ENCODE measurements at regions not wholly inside any gene's neighbourhood (a gene's known extent, or its start where the extent isn't known, plus 50 kb on each side); places are given as distances from the start of the nearest gene placed in this dataset.

- H3K27ac ChIP-seq (ENCODE audit: low read depth, low read length) = no peak overlapping the region
- no peaks in the 10 kb centered on the region for H3K4me1 Mint-ChIP-seq
- H3K9me3 Mint-ChIP-seq = peaks cover 3 to 20% (median 12%) of the 10 kb centered on the region in 5 donors
- no peaks in the 10 kb centered on the region for H3K36me3 ChIP-seq (ENCODE audit: insufficient read depth, low read length)
- H3K27me3 ChIP-seq (ENCODE audit: insufficient read depth, low read length, poor library complexity, severe bottlenecking) = no peaks in the 10 kb centered on the region
- H3K27me3 Mint-ChIP-seq = no peaks in the 10 kb centered on the region
- no peaks in the 10 kb centered on the region for H3K9me3 ChIP-seq (ENCODE audit: low read length)
- H3K4me1 ChIP-seq (ENCODE audit: insufficient read depth, low read length) = no peaks in the 10 kb centered on the region
- no peak overlapping the region for H3K4me3 Mint-ChIP-seq
- ChIA-PET CTCF (no interaction called here), POLR2A (no interaction called here)
- no peak overlapping the region for H3K27ac Mint-ChIP-seq
- DNase-seq = no peak
- H3K4me3 ChIP-seq (ENCODE audit: low read length) = no peak overlapping the region
- H3K36me3 Mint-ChIP-seq = no peaks in the 10 kb centered on the region
Observed at GRCh38 chr12:60849723-60850122, 1253.9 kb downstream of the SLC16A7 start.

DNA sequence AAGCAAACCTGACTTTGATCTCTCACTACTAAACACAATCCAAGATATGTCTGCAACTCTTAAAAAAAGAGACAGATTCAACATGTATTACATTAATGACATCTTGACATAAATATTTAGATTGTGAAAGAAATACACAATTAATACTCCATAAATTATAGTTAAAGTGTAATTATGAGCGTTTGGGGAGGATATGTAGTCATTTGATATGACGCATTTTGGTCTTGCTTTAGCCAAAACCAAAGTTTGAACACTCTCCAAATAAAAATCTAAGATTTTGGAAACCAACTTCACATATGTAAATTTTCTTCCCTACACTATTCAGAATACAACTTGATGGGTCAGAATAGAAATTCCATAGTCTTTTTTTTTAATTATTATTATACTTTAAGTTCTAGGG, 1257.6 kb downstream of the SLC16A7 start:
- H3K4me3 Mint-ChIP-seq = no peak overlapping the region
- CTCF ChIA-PET = no interaction called here
- Histone ChIP-seq H3K4me1 (ENCODE audit: insufficient read depth, low read length) (no peaks in the 10 kb centered on the region), H3K4me3 (ENCODE audit: low read length) (no peak overlapping the region), H3K9me3 (ENCODE audit: low read length) (no peaks in the 10 kb centered on the region), H3K27me3 (ENCODE audit: insufficient read depth, low read length, poor library complexity, severe bottlenecking) (no peaks in the 10 kb centered on the region), H3K36me3 (ENCODE audit: insufficient read depth, low read length) (no peaks in the 10 kb centered on the region), H3K27ac (ENCODE audit: low read depth, low read length) (no peak overlapping the region)
- H3K9me3 Mint-ChIP-seq = peaks cover 2 to 13% (median 6%) of the 10 kb centered on the region in 5 donors
- DNase-seq = no peak
- POLR2A ChIA-PET = no interaction called here
- H3K4me1 Mint-ChIP-seq = no peaks in the 10 kb centered on the region
- no peak overlapping the region for H3K27ac Mint-ChIP-seq
- no peaks in the 10 kb centered on the region for H3K36me3 Mint-ChIP-seq
- no peaks in the 10 kb centered on the region for H3K27me3 Mint-ChIP-seq

GRCh38 chr12:60863421-60863820, 1267.6 kb downstream of the SLC16A7 start:
- Mint-ChIP-seq H3K27ac (peak overlapping the region in 1 of 8 donors; percentile 5), H3K27me3 (no peaks in the 10 kb centered on the region), H3K4me1 (no peaks in the 10 kb centered on the region), H3K36me3 (no peaks in the 10 kb centered on the region), H3K9me3 (peaks cover 0 to 21% (median 3%) of the 10 kb centered on the region in 5 donors), H3K4me3 (no peak overlapping the region)
- Histone ChIP-seq H3K27me3 (ENCODE audit: insufficient read depth, low read length, poor library complexity, severe bottlenecking) (no peaks in the 10 kb centered on the region), H3K9me3 (ENCODE audit: low read length) (no peaks in the 10 kb centered on the region), H3K36me3 (ENCODE audit: insufficient read depth, low read length) (no peaks in the 10 kb centered on the region), H3K27ac (ENCODE audit: low read depth, low read length) (no peak overlapping the region), H3K4me1 (ENCODE audit: insufficient read depth, low read length) (no peaks in the 10 kb centered on the region), H3K4me3 (ENCODE audit: low read length) (no peak overlapping the region)
- DNase-seq = no peak
- CTCF ChIA-PET = no interaction called here
- POLR2A ChIA-PET = no interaction called here

- DNase-seq = no peak
- Histone ChIP-seq H3K4me1 (ENCODE audit: insufficient read depth, low read length) (no peaks in the 10 kb centered on the region), H3K27me3 (ENCODE audit: insufficient read depth, low read length, poor library complexity, severe bottlenecking) (no peaks in the 10 kb centered on the region), H3K4me3 (ENCODE audit: low read length) (no peak overlapping the region), H3K27ac (ENCODE audit: low read depth, low read length) (no peak overlapping the region), H3K36me3 (ENCODE audit: insufficient read depth, low read length) (no peaks in the 10 kb centered on the region), H3K9me3 (ENCODE audit: low read length) (no peaks in the 10 kb centered on the region)
- no peaks in the 10 kb centered on the region for H3K36me3 Mint-ChIP-seq
- ChIA-PET CTCF (no interaction called here), POLR2A (no interaction called here)
- peaks cover 5 to 23% (median 11%) of the 10 kb centered on the region in 5 donors for H3K9me3 Mint-ChIP-seq
- H3K27ac Mint-ChIP-seq = no peak overlapping the region
- H3K4me3 Mint-ChIP-seq = no peak overlapping the region
- no peaks in the 10 kb centered on the region for H3K27me3 Mint-ChIP-seq
- H3K4me1 Mint-ChIP-seq = no peaks in the 10 kb centered on the region
Observed at GRCh38 chr12:60872219-60872618, 1276.4 kb downstream of the SLC16A7 start.

GRCh38 chr12:60872850-60873713, 1277.3 kb downstream of the SLC16A7 start:
- POLR2A ChIA-PET = no interaction called here
- no peak overlapping the region for H3K4me3 ChIP-seq (ENCODE audit: low read length)
- Mint-ChIP-seq H3K9me3 (peaks cover 2 to 23% (median 11%) of the 10 kb centered on the region in 5 donors), H3K4me3 (no peak overlapping the region), H3K4me1 (no peaks in the 10 kb centered on the region), H3K36me3 (no peaks in the 10 kb centered on the region), H3K27me3 (no peaks in the 10 kb centered on the region), H3K27ac (no peak overlapping the region)
- H3K27ac ChIP-seq (ENCODE audit: low read depth, low read length) = no peak overlapping the region
- H3K27me3 ChIP-seq (ENCODE audit: insufficient read depth, low read length, poor library complexity, severe bottlenecking) = no peaks in the 10 kb centered on the region
- H3K9me3 ChIP-seq (ENCODE audit: low read length) = no peaks in the 10 kb centered on the region
- no peaks in the 10 kb centered on the region for H3K4me1 ChIP-seq (ENCODE audit: insufficient read depth, low read length)
- no peaks in the 10 kb centered on the region for H3K36me3 ChIP-seq (ENCODE audit: insufficient read depth, low read length)
- CTCF ChIA-PET = no interaction called here
- no peak for DNase-seq

GRCh38 chr12:60874091-60874490, 1278.3 kb downstream of the SLC16A7 start:
- H3K27me3 ChIP-seq (ENCODE audit: insufficient read depth, low read length, poor library complexity, severe bottlenecking) = no peaks in the 10 kb centered on the region
- ChIA-PET POLR2A (no interaction called here), CTCF (no interaction called here)
- no peaks in the 10 kb centered on the region for H3K4me1 Mint-ChIP-seq
- no peaks in the 10 kb centered on the region for H3K4me1 ChIP-seq (ENCODE audit: insufficient read depth, low read length)
- peaks cover 6 to 23% (median 10%) of the 10 kb centered on the region in 5 donors for H3K9me3 Mint-ChIP-seq
- no peak overlapping the region for H3K27ac Mint-ChIP-seq
- H3K27ac ChIP-seq (ENCODE audit: low read depth, low read length) = no peak overlapping the region
- H3K36me3 Mint-ChIP-seq = no peaks in the 10 kb centered on the region
- no peaks in the 10 kb centered on the region for H3K9me3 ChIP-seq (ENCODE audit: low read length)
- DNase-seq = no peak
- H3K36me3 ChIP-seq (ENCODE audit: insufficient read depth, low read length) = no peaks in the 10 kb centered on the region
- no peaks in the 10 kb centered on the region for H3K27me3 Mint-ChIP-seq
- H3K4me3 Mint-ChIP-seq = no peak overlapping the region
- no peak overlapping the region for H3K4me3 ChIP-seq (ENCODE audit: low read length)

DNA sequence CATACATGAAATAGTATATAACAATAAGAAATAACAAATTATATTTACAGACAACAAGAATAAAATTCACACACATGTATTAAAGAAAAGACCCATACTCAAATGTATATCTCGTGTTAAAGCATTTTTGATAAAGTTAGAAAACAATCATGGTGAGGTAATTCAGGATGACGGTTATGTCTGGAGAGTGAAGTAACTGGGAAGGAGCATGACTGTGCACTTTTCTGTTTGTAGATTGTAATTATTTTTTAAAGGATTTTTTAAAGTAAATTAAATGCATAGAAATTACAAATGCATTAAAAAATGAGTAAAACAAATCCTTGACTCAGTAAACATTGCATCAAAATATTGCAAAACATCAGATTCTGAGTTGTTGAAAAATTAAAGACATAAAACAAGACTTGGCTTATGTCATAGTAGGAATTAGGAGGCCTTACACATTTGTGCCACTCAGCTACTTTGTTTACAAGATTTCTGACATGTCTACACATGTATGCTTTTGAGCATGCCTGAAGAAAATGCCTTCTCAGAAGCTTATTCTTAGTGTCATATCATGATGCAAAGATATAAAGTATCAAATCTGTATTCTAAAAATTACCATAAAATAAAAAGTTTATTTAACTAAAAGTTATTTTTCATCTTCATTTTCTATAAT, 1325.1 kb downstream of the SLC16A7 start:
- no peaks in the 10 kb centered on the region for H3K4me1 Mint-ChIP-seq
- ChIA-PET CTCF (no interaction called here), POLR2A (no interaction called here)
- H3K4me1 ChIP-seq (ENCODE audit: insufficient read depth, low read length) = no peaks in the 10 kb centered on the region
- DNase-seq = no peak
- no peaks in the 10 kb centered on the region for H3K9me3 ChIP-seq (ENCODE audit: low read length)
- no peaks in the 10 kb centered on the region for H3K27me3 ChIP-seq (ENCODE audit: insufficient read depth, low read length, poor library complexity, severe bottlenecking)
- peaks cover 0 to 18% (median 2%) of the 10 kb centered on the region in 5 donors for H3K9me3 Mint-ChIP-seq
- no peak overlapping the region for H3K4me3 ChIP-seq (ENCODE audit: low read length)
- no peaks in the 10 kb centered on the region for H3K36me3 ChIP-seq (ENCODE audit: insufficient read depth, low read length)
- H3K4me3 Mint-ChIP-seq = no peak overlapping the region
- H3K27ac ChIP-seq (ENCODE audit: low read depth, low read length) = no peak overlapping the region
- no peaks in the 10 kb centered on the region for H3K36me3 Mint-ChIP-seq
- H3K27ac Mint-ChIP-seq = no peak overlapping the region
- H3K27me3 Mint-ChIP-seq = no peaks in the 10 kb centered on the region

DNA sequence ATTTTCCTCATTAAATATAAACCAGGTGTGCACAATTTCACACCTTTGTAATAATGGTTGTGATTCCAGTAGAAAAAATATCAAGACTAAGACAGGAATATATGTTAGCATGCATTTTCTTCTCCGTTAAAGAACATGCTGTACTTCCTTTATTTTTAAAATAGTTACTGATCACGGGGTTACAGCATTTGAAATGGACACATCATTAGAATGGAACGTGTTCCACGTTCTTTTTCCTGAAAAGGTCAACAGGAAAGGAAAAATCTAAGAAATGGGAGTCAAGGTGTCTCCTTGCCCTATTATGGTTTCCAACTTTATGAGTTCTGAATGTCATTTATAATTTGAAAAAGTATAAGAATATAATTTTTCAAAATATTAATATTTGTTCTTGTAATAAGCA, 1325.7 kb downstream of the SLC16A7 start:
- Mint-ChIP-seq H3K4me3 (no peak overlapping the region), H3K4me1 (no peaks in the 10 kb centered on the region), H3K36me3 (no peaks in the 10 kb centered on the region), H3K27ac (no peak overlapping the region), H3K27me3 (no peaks in the 10 kb centered on the region), H3K9me3 (peaks cover 0 to 21% (median 3%) of the 10 kb centered on the region in 5 donors)
- no peaks in the 10 kb centered on the region for H3K9me3 ChIP-seq (ENCODE audit: low read length)
- H3K4me3 ChIP-seq (ENCODE audit: low read length) = no peak overlapping the region
- ChIA-PET CTCF (no interaction called here), POLR2A (no interaction called here)
- no peaks in the 10 kb centered on the region for H3K27me3 ChIP-seq (ENCODE audit: insufficient read depth, low read length, poor library complexity, severe bottlenecking)
- H3K36me3 ChIP-seq (ENCODE audit: insufficient read depth, low read length) = no peaks in the 10 kb centered on the region
- H3K4me1 ChIP-seq (ENCODE audit: insufficient read depth, low read length) = no peaks in the 10 kb centered on the region
- no peak for DNase-seq
- H3K27ac ChIP-seq (ENCODE audit: low read depth, low read length) = no peak overlapping the region

Data from CD8-positive, alpha-beta memory T cell (primary cell).